Panc1 (cell line): ENCODE measurements at regions not wholly inside any gene's neighbourhood (a gene's known extent, or its start where the extent isn't known, plus 50 kb on each side); places are given as distances from the start of the nearest gene placed in this dataset.
"Not testable (repeated sequence)": the region's sequence is repeated elsewhere in the genome, so short reads cannot be mapped to it uniquely, and the experiment has no call there.

Experiments
- ATAC-seq: fragments of 200-7000 bp; cut with Tn5 transposase; 2 replicates; pipeline ENCODE4 v1.9.1; 2020; ENCODE audit warnings: mild to moderate bottlenecking, moderate library complexity
- BruUV-seq: library from RNA; stranded (reverse); fragments of 400-500 nt; replicated peaks from 2 replicates; lab custom pipeline; 2021; lab: Mats Ljungman, UMichigan
- CTCF ChIA-PET: fragments of 300-600 bp; sonication (Branson Sonifier 250); formaldehyde crosslinking; loops from one replicate; lab custom pipeline; 2022; ENCODE audit warnings: antibody characterized with exemption; lab: Charles Lee
- POLR2A ChIA-PET: fragments of 300-600 bp; sonication (Branson Sonifier 250); formaldehyde crosslinking; loops from one replicate; lab custom pipeline; 2022; ENCODE audit warnings: antibody characterized with exemption; lab: Charles Lee
- DNase-seq: peaks from one replicate; pipeline ENCODE4 v3.0.0-alpha.2; 2010; ENCODE audit warnings: low read depth, low spot score
- H3K27ac ChIP-seq: 2 replicates; pipeline ENCODE4 v1.5.1; 2011; ENCODE audit warnings: mild to moderate bottlenecking, low read length, inconsistent platforms
- H3K27me3 ChIP-seq: fragments of 200-500 bp; sonication (Bioruptor generic); 2 replicates; pipeline ENCODE4 v1.6.0; 2014; ENCODE audit warnings: low read length, inconsistent platforms; ENCODE audit not compliant: control insufficient read depth, insufficient read depth
- H3K36me3 ChIP-seq: fragments of 200-500 bp; sonication (Bioruptor generic); 2 replicates; pipeline ENCODE4 v1.5.1; 2014; ENCODE audit warnings: inconsistent platforms, mild to moderate bottlenecking, low read length, moderate library complexity; ENCODE audit not compliant: control insufficient read depth, insufficient read depth
- H3K4me1 ChIP-seq: 2 replicates; pipeline ENCODE4 v1.5.1; 2011; ENCODE audit warnings: inconsistent platforms, mild to moderate bottlenecking, low read length, moderate library complexity; ENCODE audit not compliant: control insufficient read depth, insufficient read depth
- H3K4me3 ChIP-seq, 2 experiments: 2 replicates each; pipeline ENCODE4 v1.5.1; 2011 to 2012; ENCODE audit warnings: low read depth in 2 of 2, low read length in 2 of 2, mild to moderate bottlenecking in 2 of 2, inconsistent platforms in 1 of 2, moderate library complexity in 1 of 2
- H3K9me3 ChIP-seq: fragments of 200-500 bp; sonication (Bioruptor generic); 2 replicates; pipeline ENCODE4 v1.5.1; 2014; ENCODE audit warnings: low read depth, mild to moderate bottlenecking, inconsistent platforms, low read length, moderate library complexity; ENCODE audit not compliant: control insufficient read depth, insufficient read depth
- POLR2AphosphoS5 ChIP-seq: IDR thresholded peaks from 2 replicates; pipeline ENCODE4 v1.6.1; 2012; ENCODE audit warnings: mild to moderate bottlenecking, low read depth, low read length, moderate library complexity
- SIN3A ChIP-seq: IDR thresholded peaks from 2 replicates; pipeline ENCODE4 v1.6.1; 2012; ENCODE audit warnings: low read depth, mild to moderate bottlenecking, low read length, moderate library complexity, borderline replicate concordance; ENCODE audit not compliant: insufficient read depth
- TCF7L2 ChIP-seq: IDR thresholded peaks from 2 replicates; pipeline ENCODE4 v1.6.1; 2011; ENCODE audit warnings: mild to moderate bottlenecking, low read depth, low read length, inconsistent platforms
- in situ Hi-C: cut with HindIII; loops from 2 replicates; pipeline ENCODE4 v1.10.0; 2016; ENCODE audit warnings: low sequenced_read_pairs, low pct_unique_long_range_greater_than_20kb
- intact Hi-C: fragments of 100-400 bp; cut with micrococcal nuclease; formaldehyde crosslinking; loops from one replicate; pipeline ENCODE4 v1.10.0; 2022; ENCODE audit not compliant: unreplicated experiment
- TF ChIP-seq, protein P1 (sequence below): fragments of 450-650 bp; IDR thresholded peaks from 2 replicates; pipeline ENCODE4 v1.5.1; 2017; ENCODE audit warnings: mild to moderate bottlenecking
- TF ChIP-seq, protein P2 (sequence below), 2 experiments: IDR thresholded peaks; 2 replicates each; pipeline ENCODE4 v1.6.1; 2011 to 2012; ENCODE audit warnings: low read depth in 2 of 2, control low read depth in 1 of 2, low read length in 1 of 2, mild to moderate bottlenecking in 1 of 2, moderate library complexity in 1 of 2; ENCODE audit not compliant: insufficient read depth in 1 of 2

DNA sequence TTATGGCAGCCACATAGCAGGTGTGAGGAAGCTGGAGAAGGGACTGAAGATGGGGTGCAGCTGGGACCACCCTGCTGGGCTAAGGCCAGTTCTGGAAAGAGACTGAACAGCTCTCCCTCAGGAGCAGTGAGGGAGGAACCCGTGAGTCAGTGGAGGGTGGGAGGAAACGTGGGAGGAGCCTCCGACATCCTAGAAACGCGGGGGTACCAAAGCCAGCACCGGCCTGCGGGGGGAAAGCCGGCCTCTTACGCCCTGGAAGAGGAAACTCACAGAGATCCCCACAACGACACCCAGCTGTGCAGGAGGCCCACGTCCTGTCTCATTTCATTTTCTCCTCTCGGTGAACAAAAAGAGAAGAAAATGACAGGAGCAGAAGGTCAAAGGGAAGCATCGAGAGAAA lies 185.8 kb upstream of the IRX4 start:
- in situ Hi-C loops, result no loop called here
- ATAC-seq, result 0 out of 2 replicates have a peak, but pooled peaks have one; percentile 17
- CTCF ChIA-PET, result no interaction called here
- H3K4me3 ChIP-seq, result no peak overlapping the region
- H3K4me1 ChIP-seq, result no peaks in the 10 kb centered on the region
- H3K27me3 ChIP-seq, result no peaks in the 10 kb centered on the region; the same call in 1 of the 2 replicates
- no peaks in the 10 kb centered on the region for H3K9me3 ChIP-seq
- H3K36me3 ChIP-seq, result no peaks in the 10 kb centered on the region
- no peak overlapping the region for H3K27ac ChIP-seq
- DNase-seq, result no peak
- no TSS peak for BruUV-seq
- POLR2A ChIA-PET, result no interaction called here
- intact Hi-C loops, result no loop called here
- TF ChIP-seq, protein P1, sequence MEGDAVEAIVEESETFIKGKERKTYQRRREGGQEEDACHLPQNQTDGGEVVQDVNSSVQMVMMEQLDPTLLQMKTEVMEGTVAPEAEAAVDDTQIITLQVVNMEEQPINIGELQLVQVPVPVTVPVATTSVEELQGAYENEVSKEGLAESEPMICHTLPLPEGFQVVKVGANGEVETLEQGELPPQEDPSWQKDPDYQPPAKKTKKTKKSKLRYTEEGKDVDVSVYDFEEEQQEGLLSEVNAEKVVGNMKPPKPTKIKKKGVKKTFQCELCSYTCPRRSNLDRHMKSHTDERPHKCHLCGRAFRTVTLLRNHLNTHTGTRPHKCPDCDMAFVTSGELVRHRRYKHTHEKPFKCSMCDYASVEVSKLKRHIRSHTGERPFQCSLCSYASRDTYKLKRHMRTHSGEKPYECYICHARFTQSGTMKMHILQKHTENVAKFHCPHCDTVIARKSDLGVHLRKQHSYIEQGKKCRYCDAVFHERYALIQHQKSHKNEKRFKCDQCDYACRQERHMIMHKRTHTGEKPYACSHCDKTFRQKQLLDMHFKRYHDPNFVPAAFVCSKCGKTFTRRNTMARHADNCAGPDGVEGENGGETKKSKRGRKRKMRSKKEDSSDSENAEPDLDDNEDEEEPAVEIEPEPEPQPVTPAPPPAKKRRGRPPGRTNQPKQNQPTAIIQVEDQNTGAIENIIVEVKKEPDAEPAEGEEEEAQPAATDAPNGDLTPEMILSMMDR, result no peak
- no peak for TF ChIP-seq TCF7L2
- no peak for TF ChIP-seq POLR2AphosphoS5
- no peak for TF ChIP-seq SIN3A

DNA sequence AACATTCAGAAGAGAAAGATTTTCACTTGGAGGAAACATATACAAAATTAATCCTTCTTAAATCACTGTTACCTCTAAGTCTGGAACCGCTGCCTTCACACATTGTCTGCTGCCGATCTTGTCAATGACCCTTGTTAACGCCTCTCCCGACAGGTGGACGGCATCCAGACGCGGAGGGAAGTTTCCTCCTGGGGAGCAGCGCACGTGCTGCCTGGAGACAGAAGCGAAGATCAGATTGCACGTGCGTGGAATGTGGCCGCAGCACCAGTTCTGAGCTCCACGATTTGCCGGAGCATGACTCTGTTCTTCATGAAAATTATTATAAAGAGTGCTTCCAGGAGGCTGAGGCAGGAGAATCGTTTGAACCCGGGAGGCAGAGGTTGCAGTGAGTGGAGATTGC lies 183.6 kb upstream of the IRX4 start:
- H3K27me3 ChIP-seq, result no peaks in the 10 kb centered on the region; the same call in 1 of the 2 replicates
- TF ChIP-seq, protein P2, sequence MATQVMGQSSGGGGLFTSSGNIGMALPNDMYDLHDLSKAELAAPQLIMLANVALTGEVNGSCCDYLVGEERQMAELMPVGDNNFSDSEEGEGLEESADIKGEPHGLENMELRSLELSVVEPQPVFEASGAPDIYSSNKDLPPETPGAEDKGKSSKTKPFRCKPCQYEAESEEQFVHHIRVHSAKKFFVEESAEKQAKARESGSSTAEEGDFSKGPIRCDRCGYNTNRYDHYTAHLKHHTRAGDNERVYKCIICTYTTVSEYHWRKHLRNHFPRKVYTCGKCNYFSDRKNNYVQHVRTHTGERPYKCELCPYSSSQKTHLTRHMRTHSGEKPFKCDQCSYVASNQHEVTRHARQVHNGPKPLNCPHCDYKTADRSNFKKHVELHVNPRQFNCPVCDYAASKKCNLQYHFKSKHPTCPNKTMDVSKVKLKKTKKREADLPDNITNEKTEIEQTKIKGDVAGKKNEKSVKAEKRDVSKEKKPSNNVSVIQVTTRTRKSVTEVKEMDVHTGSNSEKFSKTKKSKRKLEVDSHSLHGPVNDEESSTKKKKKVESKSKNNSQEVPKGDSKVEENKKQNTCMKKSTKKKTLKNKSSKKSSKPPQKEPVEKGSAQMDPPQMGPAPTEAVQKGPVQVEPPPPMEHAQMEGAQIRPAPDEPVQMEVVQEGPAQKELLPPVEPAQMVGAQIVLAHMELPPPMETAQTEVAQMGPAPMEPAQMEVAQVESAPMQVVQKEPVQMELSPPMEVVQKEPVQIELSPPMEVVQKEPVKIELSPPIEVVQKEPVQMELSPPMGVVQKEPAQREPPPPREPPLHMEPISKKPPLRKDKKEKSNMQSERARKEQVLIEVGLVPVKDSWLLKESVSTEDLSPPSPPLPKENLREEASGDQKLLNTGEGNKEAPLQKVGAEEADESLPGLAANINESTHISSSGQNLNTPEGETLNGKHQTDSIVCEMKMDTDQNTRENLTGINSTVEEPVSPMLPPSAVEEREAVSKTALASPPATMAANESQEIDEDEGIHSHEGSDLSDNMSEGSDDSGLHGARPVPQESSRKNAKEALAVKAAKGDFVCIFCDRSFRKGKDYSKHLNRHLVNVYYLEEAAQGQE (IDR thresholded peaks at IDR 0.05; ENCODE audit: insufficient read depth in 1 of 2, low read depth in 2 of 2, low read length in 1 of 2), result no peak
- TF ChIP-seq, protein P1, result no peak
- no peak for TF ChIP-seq SIN3A
- TF ChIP-seq TCF7L2, result no peak
- no peak for TF ChIP-seq POLR2AphosphoS5
- DNase-seq (no peak), ATAC-seq (no peak)
- intact Hi-C loops, result no loop called here
- POLR2A ChIA-PET, result no interaction called here
- CTCF ChIA-PET, result no interaction called here
- H3K36me3 ChIP-seq, result no peaks in the 10 kb centered on the region
- BruUV-seq, result no TSS peak
- in situ Hi-C loops, result no loop called here
- no peak overlapping the region for H3K4me3 ChIP-seq
- no peak overlapping the region for H3K27ac ChIP-seq
- no peaks in the 10 kb centered on the region for H3K4me1 ChIP-seq
- no peaks in the 10 kb centered on the region for H3K9me3 ChIP-seq

DNA sequence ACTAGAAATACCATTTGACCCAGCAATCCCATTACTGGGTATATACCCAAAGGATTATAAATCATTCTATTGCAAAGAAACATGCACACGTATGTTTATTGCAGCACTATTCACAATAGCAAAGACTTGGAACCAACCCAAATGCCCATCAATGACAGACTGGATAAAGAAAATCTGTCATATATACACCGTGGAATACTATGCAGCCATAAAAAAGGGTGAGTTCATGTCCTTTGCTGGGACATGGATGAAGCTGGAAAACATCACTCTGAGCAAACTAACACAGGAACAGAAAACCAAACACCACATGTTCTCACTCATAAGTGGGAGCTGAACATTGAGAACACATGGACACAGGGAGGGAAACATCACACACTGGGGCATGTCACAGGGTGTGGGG lies 180.7 kb upstream of the IRX4 start:
- H3K36me3 ChIP-seq, POLR2A ChIA-PET, DNase-seq, H3K27ac ChIP-seq, H3K9me3 ChIP-seq, BruUV-seq, H3K4me3 ChIP-seq, ATAC-seq, in situ Hi-C loops, H3K4me1 ChIP-seq, H3K27me3 ChIP-seq, intact Hi-C loops, CTCF ChIA-PET: not testable (repeated sequence)
